HG03135 (cell line): ENCODE measurements at regions not wholly inside any gene's neighbourhood (a gene's known extent, or its start where the extent isn't known, plus 50 kb on each side); places are given as distances from the start of the nearest gene placed in this dataset.
"Not testable (repeated sequence)": the region's sequence is repeated elsewhere in the genome, so short reads cannot be mapped to it uniquely, and the experiment has no call there.

Experiments
- ATAC-seq: cut with Tn5 transposase; IDR thresholded peaks from one replicate; pipeline ENCODE4 v1.9.1; 2021; ENCODE audit warnings: mild to moderate bottlenecking, moderate library complexity; ENCODE audit not compliant: unreplicated experiment

DNA sequence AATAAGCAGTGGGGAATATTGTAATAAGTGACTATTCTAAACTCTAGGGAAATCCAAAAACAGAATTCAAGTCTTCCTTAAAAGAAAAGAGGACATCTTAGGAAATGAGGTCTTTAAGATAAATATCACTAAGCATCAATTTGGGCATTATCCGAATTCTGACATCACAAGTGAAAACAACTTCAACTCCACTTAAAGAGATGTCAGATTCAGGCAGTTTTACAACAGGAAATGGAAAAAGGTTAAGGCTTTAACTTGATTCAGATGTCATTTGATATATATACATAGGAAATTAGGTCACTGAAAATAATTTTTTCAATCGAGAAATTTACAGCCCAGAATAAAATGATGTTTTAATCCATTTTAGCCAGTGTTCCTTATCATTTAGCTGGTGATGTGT is 435.4 kb downstream of the SETD4 start:
- ATAC-seq: no peak

- no peak for ATAC-seq
These were observed 437.7 kb downstream of the SETD4 start for GRCh38 chr21:35622612-35623011.

- ATAC-seq: no peak
These were observed 441.1 kb downstream of the SETD4 start for GRCh38 chr21:35619184-35619583.

- no peak for ATAC-seq
These were observed 442.8 kb downstream of the SETD4 start for GRCh38 chr21:35617491-35617890.

DNA sequence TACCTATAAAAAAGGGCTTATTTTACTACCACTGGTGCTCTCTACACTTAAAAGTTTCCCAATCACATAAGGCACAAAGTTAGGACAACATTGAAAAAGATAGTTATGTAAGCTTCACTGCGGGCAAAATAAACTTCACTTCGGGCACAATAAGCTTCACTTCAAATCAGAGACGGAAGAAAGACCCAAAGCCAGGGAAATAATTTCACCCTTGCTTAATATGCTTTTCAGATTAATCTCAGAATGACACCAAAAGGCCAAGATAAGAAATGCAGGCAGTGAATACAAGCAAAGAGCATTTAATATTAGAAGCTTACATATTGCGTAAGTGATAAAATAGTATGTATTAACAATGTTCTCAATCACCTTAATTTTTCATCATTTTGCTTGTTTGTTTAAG is 444.2 kb downstream of the SETD4 start:
- ATAC-seq: no peak

DNA sequence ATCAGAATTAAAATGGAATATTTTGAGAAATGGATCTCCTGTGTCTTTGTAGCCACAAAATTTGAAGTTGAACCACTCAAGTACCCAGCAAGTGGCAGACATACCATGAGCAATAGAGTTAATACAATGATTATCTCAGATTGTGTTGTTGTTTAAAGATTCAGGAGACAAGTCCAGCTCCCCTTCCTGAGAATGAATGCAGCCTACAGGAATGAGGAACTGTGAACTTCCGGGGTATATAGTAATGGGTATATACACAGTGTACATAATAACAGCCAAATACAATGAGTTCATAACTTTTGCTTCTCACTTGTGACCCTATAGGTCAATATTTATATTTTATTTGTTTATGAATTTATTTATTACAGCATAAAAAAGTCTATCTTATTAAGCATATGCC is 445.0 kb downstream of the SETD4 start:
- no peak for ATAC-seq

GRCh38 chr21:35614396-35614921 is 445.9 kb downstream of the SETD4 start:
- no peak for ATAC-seq

DNA sequence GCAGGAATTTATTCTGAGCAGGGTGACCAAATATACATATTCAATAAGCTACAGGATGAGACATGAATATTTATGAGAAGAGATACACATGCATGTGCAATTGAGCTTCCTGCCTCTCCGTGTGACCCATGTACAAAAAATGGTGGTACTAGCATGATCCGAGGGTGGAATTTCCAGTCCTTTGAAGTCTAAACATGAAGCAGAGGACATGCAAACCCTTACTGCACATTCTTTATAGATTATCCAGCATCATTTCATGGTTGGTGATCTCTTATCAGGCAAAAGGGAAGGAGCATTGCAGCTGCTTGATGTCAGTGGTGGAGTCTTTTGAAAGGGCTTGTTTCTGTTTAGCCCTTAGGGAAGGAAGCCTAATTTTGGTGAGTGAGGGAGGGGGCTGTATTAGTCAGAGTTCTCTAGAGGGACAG is 448.6 kb downstream of the SETD4 start:
- ATAC-seq: no peak

GRCh38 chr21:35609263-35609662 is 451.1 kb downstream of the SETD4 start:
- ATAC-seq: no peak

DNA sequence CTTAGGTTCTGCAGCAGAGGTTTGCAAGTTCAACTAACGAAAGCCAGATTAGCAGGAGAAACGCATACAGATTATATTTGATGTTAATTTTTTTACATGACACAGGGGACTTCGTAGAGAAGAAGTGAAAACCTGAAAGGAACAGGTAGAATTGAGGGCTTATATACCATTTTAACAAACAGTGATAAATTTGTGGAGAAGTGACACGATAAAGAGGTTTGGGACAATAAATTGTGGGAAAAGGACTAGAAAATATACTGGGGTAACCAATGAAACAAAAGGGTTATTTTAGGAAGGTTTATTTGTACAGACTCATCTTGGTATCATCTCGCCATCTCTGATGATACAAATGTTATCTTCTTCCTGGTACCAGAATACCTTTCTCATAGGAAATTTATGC is 452.9 kb downstream of the SETD4 start:
- no peak for ATAC-seq

DNA sequence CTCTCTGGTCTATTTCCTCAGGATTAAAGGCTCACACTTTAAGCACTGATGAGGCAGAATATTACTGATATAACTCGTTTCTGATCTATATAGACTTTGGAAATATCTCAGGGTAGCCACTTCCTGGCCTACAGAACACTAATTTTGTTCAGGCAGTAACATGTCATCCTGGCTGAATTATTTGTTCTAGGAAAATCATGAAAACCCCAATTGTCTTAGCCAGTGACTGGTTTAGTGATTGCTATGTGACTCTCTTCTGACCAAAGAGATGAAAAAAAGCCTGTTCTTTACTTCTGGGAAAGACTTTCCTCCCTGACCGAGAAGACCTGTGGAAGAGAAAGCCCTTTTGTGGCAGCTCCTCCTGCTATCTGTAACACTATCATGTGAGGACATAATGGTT is 453.7 kb downstream of the SETD4 start:
- ATAC-seq: no peak

- no peak for ATAC-seq
These were observed 454.2 kb downstream of the SETD4 start for GRCh38 chr21:35606146-35606545.

DNA sequence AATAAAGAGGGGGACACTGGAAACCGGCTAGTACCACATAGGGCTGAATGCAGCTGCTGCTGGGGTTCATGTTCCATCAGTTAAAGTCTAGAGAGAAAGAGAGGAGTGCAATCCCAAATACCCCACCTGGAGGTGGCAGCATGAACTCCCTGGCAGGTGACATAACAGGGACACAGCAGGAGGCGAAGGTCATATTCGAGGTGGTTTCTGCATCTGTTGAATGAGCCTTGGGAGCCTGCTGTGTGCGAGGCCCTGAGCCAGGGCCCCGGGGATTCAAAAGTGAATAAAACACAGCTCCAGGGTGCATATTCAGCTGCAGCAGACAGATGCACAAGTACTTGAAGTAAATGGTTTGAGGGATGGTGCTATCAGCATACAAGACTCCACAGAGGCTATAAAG is 456.8 kb downstream of the SETD4 start:
- no peak for ATAC-seq

DNA sequence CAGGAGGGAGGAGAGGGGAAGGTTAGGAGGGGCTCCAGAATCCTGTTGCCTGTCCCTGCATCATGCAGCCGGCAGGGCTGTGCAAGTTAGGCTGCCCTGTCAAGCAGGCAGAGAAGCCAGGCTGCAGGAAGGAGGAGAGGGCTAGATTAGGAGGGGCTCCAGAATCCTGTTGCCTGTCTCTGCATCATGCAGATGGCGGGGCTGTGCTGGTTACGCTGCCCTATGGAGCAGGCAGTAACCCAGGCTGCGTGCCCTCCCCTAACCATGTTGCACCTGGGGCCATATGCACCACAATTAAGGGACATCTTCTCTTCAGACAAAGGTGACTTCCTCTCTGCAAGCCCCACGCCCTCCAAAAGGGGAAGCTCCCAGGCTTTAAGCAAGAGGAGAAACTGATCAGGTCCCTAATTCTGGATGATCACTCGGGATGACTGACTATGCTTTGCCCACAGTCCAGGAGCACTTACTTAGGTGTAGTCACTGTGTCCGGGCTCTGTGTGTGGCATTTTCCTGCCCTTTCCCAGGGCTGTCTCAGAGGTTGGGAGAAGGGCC is 457.4 kb downstream of the SETD4 start:
- no peak for ATAC-seq

GRCh38 chr21:35601211-35601610 is 459.1 kb downstream of the SETD4 start:
- no peak for ATAC-seq

DNA sequence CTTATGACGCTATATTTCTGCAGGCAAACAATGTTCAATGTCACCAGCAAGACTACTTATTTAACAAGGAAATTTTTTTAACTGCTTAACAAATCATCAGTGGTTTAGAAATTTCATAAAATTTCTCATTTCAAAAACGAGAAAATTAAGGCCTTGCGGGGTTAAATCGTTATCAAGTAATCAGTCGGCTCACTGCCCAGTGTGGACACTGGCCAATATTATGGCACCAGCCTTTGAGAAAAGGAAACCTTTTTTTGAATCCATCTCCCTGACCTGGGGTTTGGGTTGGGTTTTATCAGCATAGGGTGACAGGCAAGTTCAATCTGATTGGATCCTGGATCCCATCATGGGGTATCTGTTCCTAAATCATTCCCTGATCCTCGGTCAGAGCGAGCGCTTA is 461.2 kb downstream of the SETD4 start:
- no peak for ATAC-seq

GRCh38 chr21:35597750-35598339 is 462.5 kb downstream of the SETD4 start:
- no peak for ATAC-seq

GRCh38 chr21:35594905-35595304 is 465.4 kb downstream of the SETD4 start:
- no peak for ATAC-seq

- no peak for ATAC-seq
These were observed 467.3 kb downstream of the SETD4 start for GRCh38 chr21:35593000-35593502.

- ATAC-seq: not testable (repeated sequence)
These were observed 470.0 kb downstream of the SETD4 start for GRCh38 chr21:35590284-35590683.

- ATAC-seq: no peak
These were observed 472.4 kb downstream of the SETD4 start for GRCh38 chr21:35587841-35588380.

GRCh38 chr21:35586305-35586704 is 474.0 kb downstream of the SETD4 start:
- no peak for ATAC-seq
